GM21737 (cell line): ENCODE measurements at regions not wholly inside any gene's neighbourhood (a gene's known extent, or its start where the extent isn't known, plus 50 kb on each side); places are given as distances from the start of the nearest gene placed in this dataset.

ENCODE experiments used
- ATAC-seq: cut with Tn5 transposase; IDR thresholded peaks from one replicate; pipeline ENCODE4 v1.9.1; 2021; ENCODE audit warnings: mild to moderate bottlenecking, moderate library complexity; ENCODE audit not compliant: unreplicated experiment

- no peak for ATAC-seq
Measured at GRCh38 chr16:13393816-13394215, 492.4 kb downstream of the SHISA9 start.

- ATAC-seq = no peak
Measured at GRCh38 chr16:13394488-13394887, 493.1 kb downstream of the SHISA9 start.

- no peak for ATAC-seq
Measured at GRCh38 chr16:13397126-13397525, 495.7 kb downstream of the SHISA9 start.

DNA sequence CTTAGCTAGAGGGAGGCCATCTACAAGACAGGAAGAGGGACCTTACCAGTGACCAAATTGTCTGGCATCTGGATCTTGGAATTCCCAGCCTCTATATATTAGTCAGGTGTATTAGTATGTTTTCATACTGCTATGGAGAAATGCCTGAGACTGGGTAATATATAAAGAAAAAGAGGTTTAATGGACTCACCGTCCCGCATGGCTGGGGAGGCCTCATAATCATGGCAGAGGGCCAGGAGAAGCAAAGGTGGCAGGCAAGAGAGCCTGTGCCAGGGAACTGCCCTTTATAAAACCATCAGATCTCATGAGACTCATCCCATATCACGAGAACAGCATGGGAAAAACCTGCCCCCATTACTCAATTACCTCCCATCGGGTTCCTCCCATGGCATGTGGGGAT, 500.2 kb downstream of the SHISA9 start:
- ATAC-seq = no peak

GRCh38 chr16:13402601-13403000, 501.2 kb downstream of the SHISA9 start:
- no peak for ATAC-seq

DNA sequence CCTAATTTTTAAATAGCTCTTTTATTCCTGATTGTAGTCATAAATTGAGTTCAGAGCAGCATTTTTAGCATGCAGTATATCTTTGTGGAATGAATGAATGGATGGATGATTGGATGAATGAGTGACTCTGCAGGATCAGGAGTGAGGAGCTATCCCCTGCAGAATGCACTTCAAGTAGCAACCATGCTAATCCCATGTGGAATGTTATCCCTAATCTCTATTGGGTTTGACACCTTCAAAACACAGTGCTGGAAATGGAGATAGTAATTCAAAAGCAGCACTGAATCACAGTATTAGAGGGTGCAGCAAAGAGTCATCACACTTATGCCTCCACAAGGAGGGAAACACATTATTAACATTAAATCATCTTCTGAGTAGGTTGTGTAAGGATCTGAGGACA, 501.9 kb downstream of the SHISA9 start:
- no peak for ATAC-seq

GRCh38 chr16:13414154-13414553, 505.8 kb upstream of the ERCC4 start:
- no peak for ATAC-seq

GRCh38 chr16:13419589-13419988, 500.4 kb upstream of the ERCC4 start:
- no peak for ATAC-seq

DNA sequence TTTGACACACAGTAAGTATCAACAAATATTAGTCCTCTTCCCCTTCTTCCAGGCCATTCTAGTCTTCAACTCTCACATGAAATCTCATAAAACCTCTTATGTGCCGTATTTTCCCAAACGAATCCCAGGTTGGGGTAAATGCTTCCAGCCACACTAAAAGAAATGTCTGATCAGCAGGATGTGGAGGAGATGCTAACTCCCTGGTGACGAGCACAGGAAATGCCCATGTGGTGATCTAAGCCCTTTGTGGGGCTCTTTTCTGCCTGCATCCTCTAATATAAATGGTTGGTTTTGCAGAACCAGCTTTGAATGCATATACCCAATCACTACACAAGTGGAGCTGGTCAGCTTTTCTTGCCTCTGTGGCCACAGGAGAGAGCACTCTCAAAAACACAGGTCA, 498.2 kb upstream of the ERCC4 start:
- ATAC-seq = no peak

GRCh38 chr16:13425836-13426235, 494.1 kb upstream of the ERCC4 start:
- ATAC-seq = no peak

- ATAC-seq = no peak
Measured at GRCh38 chr16:13426269-13426668, 493.7 kb upstream of the ERCC4 start.

DNA sequence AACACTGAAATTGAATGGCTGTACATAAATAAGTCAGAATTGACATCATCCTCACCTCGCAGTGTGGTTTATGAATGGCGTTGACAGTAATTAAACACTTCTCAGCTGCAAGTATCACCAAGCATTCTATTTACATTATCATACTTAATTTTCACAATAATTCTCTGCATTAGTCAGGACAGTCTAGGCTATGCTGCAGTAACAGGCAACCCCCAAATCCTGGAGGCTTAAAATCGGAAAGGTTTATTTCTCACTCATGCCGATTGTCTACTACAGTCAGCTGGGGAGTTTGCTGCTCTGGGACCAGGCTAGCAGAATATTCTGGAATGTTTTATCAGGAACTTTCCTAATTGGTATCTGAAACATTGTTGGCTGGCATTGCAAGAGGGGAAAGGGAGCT, 493.2 kb upstream of the ERCC4 start:
- ATAC-seq = no peak

DNA sequence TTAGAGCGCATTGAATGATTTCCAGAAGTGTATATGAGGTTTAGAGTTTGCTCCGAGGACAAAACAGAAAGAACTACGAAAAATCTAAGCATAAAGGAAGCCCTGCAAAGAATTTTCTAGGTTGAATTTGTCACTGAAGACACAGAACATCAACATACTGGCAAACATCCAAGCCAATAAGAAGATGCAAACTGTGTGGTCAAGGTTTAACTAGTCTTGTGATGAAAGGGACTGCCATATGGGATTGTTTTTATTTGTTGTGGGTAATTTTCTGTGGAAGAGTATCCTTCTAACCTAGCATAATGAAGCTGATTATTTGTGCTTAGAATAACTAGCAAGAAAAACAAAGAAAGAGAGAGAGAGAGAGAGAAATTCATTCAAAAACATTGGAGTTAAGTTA, 492.0 kb upstream of the ERCC4 start:
- no peak for ATAC-seq

DNA sequence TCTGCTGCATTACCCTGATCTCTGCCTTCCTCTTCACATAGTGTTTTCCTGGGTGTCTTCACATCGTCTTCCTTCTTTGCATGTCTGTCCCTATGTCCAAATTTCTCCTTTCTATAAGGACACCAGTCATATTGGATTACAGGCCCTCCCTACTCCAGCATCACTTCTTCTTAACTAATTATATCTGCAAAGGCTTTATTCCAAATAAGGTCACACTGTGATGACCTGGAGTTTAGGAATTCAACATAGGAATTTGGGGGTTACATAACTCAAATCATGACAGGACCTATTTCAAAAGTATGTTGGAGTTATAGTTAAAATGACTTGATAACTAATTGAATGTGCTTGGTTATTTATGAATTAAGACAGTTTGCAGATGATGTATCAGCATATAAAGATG, 490.5 kb upstream of the ERCC4 start:
- no peak for ATAC-seq

GRCh38 chr16:13435415-13435814, 484.5 kb upstream of the ERCC4 start:
- ATAC-seq = no peak

GRCh38 chr16:13435873-13436474, 484.0 kb upstream of the ERCC4 start:
- ATAC-seq = no peak

GRCh38 chr16:13436641-13437412, 483.1 kb upstream of the ERCC4 start:
- peak; percentile 67 for ATAC-seq

DNA sequence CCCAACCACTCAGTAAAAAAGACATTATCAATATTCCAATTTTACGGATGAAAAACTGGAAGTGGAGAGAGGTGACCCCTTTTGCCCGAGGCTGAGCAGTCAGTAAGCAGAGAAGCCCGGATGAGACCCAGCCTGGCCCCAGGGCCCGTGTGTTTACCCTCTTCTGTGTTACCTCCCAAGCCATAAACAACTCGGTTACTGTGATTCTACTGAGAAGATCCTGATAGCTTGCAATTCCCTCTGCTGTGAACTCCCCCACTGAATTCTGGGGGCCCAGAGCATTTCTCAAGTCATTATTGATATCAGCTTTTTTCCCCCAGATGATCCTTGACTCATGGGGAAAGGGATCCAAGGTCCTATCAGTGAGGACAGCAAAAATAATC, 482.6 kb upstream of the ERCC4 start:
- ATAC-seq = no peak

DNA sequence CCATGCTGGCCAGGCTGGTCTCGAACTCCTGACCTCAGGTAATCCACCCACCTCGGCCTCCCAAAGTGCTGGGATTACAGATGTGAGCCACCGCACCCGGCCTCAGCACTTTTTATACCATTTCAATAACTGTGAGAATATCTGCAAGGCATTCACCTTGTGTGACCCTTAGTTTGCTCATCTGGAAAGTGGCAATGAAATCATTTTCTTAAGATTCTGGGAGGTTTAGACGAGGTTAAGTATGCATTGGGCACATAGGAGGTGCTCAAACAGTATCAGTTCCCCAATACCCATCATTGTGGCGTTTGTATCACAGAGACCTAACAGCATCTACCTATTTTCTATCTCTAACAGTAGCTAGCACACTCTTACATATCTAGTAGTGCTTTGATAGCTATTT, 481.9 kb upstream of the ERCC4 start:
- ATAC-seq = no peak

DNA sequence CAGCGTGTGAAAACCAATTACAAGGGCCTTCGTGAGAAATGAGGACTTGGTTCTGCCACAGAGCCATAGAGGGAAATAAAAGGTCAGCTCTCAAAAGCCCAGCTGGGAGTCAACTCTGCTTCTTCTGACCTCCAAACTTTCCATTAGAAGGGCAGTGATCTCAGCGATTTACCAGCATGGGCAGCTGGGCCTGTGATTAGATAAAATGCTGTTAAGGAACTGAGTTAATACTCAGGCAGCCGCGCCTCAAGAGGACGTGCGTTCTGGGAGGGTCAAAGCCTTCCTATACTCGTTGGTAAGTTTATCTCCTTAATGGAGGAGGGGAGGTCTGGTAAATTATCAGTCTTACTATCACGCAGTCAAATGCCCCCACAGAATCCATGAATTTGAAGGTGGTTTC, 480.2 kb upstream of the ERCC4 start:
- ATAC-seq = no peak

GRCh38 chr16:13441675-13442074, 478.3 kb upstream of the ERCC4 start:
- ATAC-seq = peak; percentile 55

DNA sequence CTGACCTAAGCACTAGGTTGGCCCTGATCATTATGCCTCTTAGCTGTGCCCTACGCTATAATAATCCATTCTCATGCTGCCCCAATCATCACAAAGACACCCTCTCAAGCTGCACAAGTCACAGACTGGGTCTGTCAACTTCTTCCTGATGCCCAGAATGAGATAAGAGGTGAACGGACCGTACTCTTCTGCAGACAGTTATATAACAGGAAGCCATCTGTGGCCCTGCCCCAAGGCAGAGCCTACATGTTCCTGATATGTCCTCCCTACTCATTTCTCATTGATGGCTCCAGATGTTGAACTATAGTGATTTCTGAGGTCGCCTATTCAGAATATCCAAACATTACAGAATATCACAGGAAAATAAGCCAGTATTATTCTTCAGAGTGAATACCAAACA, 471.6 kb upstream of the ERCC4 start:
- ATAC-seq = no peak

DNA sequence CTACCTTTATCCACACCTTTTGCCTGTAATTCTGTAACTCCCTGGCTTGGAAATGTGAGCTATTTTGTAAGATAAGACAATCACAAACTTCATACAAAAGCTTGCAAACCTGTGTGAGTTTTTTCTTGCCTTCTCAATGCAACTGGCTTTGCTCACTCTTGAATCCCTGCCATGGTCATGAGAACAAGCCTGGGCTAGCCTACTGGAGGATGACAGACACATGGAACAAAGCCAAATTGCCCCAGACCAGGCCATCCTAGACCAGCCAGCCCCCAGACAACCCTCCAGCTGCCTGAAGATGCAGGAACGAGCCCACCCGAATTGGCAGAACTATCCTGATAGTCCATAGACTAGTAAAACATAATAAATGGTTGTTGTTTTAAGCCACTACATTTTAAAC, 466.6 kb upstream of the ERCC4 start:
- ATAC-seq = no peak
